K562 (cell line): ENCODE measurements at regions not wholly inside any gene's neighbourhood (a gene's known extent, or its start where the extent isn't known, plus 50 kb on each side); places are given as distances from the start of the nearest gene placed in this dataset.

ENCODE experiments used
- ELF1 ChIP-seq: fragments of 200-800 bp; sonication (Bioruptor generic); IDR thresholded peaks from 2 replicates; pipeline ENCODE4 v1.6.1; 2016; ENCODE audit warnings: missing genetic modification characterization, missing compliant biosample characterization
- ELF4 ChIP-seq: fragments of 450-650 bp; formaldehyde crosslinking; IDR thresholded peaks from 2 replicates; pipeline ENCODE4 v1.4.0; 2022; ENCODE audit warnings: missing genetic modification characterization
- ETV6 ChIP-seq, 3 experiments: fragments of 150-350 bp in 1 of 3; sonication (generic) in 1 of 3; formaldehyde crosslinking in 1 of 3; IDR thresholded peaks; 2 replicates each; pipeline versions ENCODE4 v1.6.1 to v1.8.0; 2014 to 2022; ENCODE audit warnings: borderline replicate concordance in 2 of 3, low read depth in 2 of 3, antibody characterized with exemption in 1 of 3, low read length in 1 of 3, mild to moderate bottlenecking in 1 of 3, missing genetic modification reagents in 1 of 3
- FUS ChIP-seq: fragments of 200-400 bp; formaldehyde crosslinking; optimal IDR thresholded peaks from 2 replicates; pipeline ENCODE3; 2017; ENCODE audit warnings: low read depth, low read length
- HIVEP1 ChIP-seq: fragments of 250-450 bp; sonication (Bioruptor Pico); IDR thresholded peaks from 2 replicates; pipeline ENCODE4 v1.4.0; 2020; ENCODE audit warnings: mild to moderate bottlenecking
- LARP7 ChIP-seq: fragments of 450-650 bp; IDR thresholded peaks from 2 replicates; pipeline ENCODE4 v1.6.1; 2016
- MYBL2 ChIP-seq, 2 experiments: fragments of 450-650 bp in 1 of 2; sonication (generic) in 1 of 2; formaldehyde crosslinking in 1 of 2; IDR thresholded peaks; 2 replicates each; pipeline versions ENCODE4 v1.6.1 to v1.8.1; 2017 to 2022; ENCODE audit warnings: borderline replicate concordance in 1 of 2, inconsistent platforms in 1 of 2, low read depth in 1 of 2, mild to moderate bottlenecking in 1 of 2, missing genetic modification reagents in 1 of 2, moderate library complexity in 1 of 2
- NRF1 ChIP-seq, 2 experiments: fragments of 450-650 bp; IDR thresholded peaks in 1 of 2; conservative IDR thresholded peaks in 1 of 2; 2 replicates each; pipeline ENCODE4 v1.6.1; 2014; ENCODE audit warnings: mild to moderate bottlenecking in 2 of 2
- PHF20 ChIP-seq: fragments of 450-650 bp; IDR thresholded peaks from 2 replicates; pipeline ENCODE4 v1.6.1; 2018; ENCODE audit not compliant: partially characterized antibody
- POLR3G ChIP-seq: IDR thresholded peaks from 2 replicates; pipeline ENCODE4 v1.6.1; 2011; ENCODE audit not compliant: insufficient read length, insufficient replicate concordance; ENCODE audit errors: extremely low read depth
- RAD51 ChIP-seq: fragments of 450-650 bp; IDR thresholded peaks from 2 replicates; pipeline ENCODE4 v1.7.1; 2016; ENCODE audit warnings: low read depth, mild to moderate bottlenecking, borderline replicate concordance
- RBM22 ChIP-seq: fragments of 200-400 bp; formaldehyde crosslinking; IDR thresholded peaks from 2 replicates; pipeline ENCODE4 v1.6.1; 2018; ENCODE audit warnings: low read length, low read depth; ENCODE audit not compliant: poor library complexity, severe bottlenecking
- SMARCC2 ChIP-seq: fragments of 450-650 bp; IDR thresholded peaks from 2 replicates; pipeline ENCODE4 v1.6.1; 2017; ENCODE audit warnings: antibody characterized with exemption, moderate library complexity, mild to moderate bottlenecking, low read depth
- TRIM28 ChIP-seq: fragments of 450-650 bp; IDR thresholded peaks from 2 replicates; pipeline ENCODE4 v1.6.1; 2017
- ZC3H4 ChIP-seq: sonication (generic); formaldehyde crosslinking; IDR thresholded peaks from 2 replicates; pipeline ENCODE4 v1.9.0; 2021; ENCODE audit warnings: missing genetic modification reagents, borderline replicate concordance
- ZNF253 ChIP-seq: fragments of 250-450 bp; sonication (Bioruptor Pico); conservative IDR thresholded peaks from 2 replicates; pipeline ENCODE4 v1.6.1; 2021; ENCODE audit warnings: mild to moderate bottlenecking
- ZNF354B ChIP-seq: fragments of 250-450 bp; sonication (Bioruptor Pico); IDR thresholded peaks from 2 replicates; pipeline ENCODE4 v1.4.0; 2020
- ZNF766 ChIP-seq: fragments of 200-800 bp; sonication (Bioruptor generic); conservative IDR thresholded peaks from 2 replicates; pipeline ENCODE4 v1.6.1; 2016; ENCODE audit warnings: missing genetic modification characterization, missing compliant biosample characterization
- TF ChIP-seq, protein P1 (sequence below): sonication (generic); formaldehyde crosslinking; IDR thresholded peaks from 2 replicates; pipeline ENCODE4 v1.9.0; 2022; ENCODE audit warnings: mild to moderate bottlenecking, missing genetic modification reagents
- TF ChIP-seq, protein P2 (sequence below): IDR thresholded peaks from 2 replicates; pipeline ENCODE4 v1.6.1; 2012; ENCODE audit warnings: low read depth, low read length, improper control_type of control experiment, borderline replicate concordance
- TF ChIP-seq, protein P3 (sequence below): sonication (generic); formaldehyde crosslinking; IDR thresholded peaks from 2 replicates; pipeline ENCODE4 v1.8.0; 2022; ENCODE audit warnings: mild to moderate bottlenecking, missing genetic modification reagents

DNA sequence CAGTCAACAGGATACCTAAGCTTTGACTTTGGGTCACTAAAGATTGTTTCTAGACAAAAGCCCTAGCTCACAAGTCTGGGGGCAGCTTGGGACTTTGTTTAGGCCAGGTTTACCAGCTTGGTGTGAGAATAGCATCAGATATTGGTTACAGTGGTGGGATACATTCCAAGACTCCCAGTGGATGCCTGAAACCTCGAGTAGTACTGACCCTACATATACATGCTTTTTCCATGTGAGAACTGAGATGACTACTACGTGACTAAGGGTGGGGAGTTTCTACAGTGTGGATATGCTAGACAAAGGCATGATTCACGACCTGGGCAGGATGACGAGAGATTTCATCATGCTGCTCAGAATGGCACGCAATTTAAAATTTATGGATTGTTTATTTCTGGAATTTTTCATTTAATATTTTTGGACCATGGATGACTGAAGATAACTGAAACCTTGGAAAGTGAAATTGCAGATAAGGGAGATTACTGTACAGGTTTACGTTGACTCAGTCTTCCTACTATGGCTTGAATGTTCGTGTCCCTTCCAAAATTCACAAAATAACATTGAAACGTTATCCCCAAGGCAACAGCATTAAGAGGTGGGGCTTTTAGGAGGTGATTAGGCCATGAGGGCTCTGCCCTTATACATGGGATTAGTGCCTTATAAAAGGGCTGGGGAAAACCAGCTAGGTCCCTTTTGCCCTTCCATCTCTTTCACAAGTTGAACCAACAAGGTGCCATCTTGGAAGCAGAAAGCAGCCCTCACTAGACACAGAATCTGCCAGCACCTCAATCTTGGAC lies 50.2 kb upstream of the CTAGE1 start (continued):
- TF ChIP-seq TRIM28 (no peak), LARP7 (no peak), ZC3H4 (CRISPR knock-in tag) (no peak), ETV6 (IDR thresholded peaks at IDR 0.05; ENCODE audit: borderline replicate concordance in 1 of 2, low read depth in 2 of 2, low read length in 1 of 2) (no peak), ETV6 (CRISPR knock-in tag; IDR thresholded peaks at IDR 0.05; ENCODE audit: borderline replicate concordance) (no peak), MYBL2 (IDR thresholded peaks at IDR 0.05; ENCODE audit: low read depth) (no peak), MYBL2 (CRISPR knock-in tag; IDR thresholded peaks at IDR 0.05; ENCODE audit: borderline replicate concordance) (no peak), ZNF354B (CRISPR knock-in tag) (peak; percentile 47; the same call in 1 of the 2 replicates), ZNF766 (CRISPR knock-in tag) (peak; percentile 94), ZNF253 (no peak), POLR3G (no peak), PHF20 (no peak), ELF4 (CRISPR knock-in tag) (no peak), ELF1 (tag) (peak; percentile 34; the same call in 1 of the 2 replicates), FUS (no peak), HIVEP1 (peak; percentile 77; the same call in 1 of the 2 replicates), RBM22 (no peak), NRF1 (conservative IDR thresholded peaks at IDR 0.05 in 1 of 2, IDR thresholded peaks at IDR 0.05 in 1 of 2) (no peak), SMARCC2 (no peak), RAD51 (no peak)
- TF ChIP-seq, protein P1, sequence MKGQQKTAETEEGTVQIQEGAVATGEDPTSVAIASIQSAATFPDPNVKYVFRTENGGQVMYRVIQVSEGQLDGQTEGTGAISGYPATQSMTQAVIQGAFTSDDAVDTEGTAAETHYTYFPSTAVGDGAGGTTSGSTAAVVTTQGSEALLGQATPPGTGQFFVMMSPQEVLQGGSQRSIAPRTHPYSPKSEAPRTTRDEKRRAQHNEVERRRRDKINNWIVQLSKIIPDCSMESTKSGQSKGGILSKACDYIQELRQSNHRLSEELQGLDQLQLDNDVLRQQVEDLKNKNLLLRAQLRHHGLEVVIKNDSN (CRISPR knock-in tag): no peak; the same call in 1 of the 2 replicates
- TF ChIP-seq, protein P2, sequence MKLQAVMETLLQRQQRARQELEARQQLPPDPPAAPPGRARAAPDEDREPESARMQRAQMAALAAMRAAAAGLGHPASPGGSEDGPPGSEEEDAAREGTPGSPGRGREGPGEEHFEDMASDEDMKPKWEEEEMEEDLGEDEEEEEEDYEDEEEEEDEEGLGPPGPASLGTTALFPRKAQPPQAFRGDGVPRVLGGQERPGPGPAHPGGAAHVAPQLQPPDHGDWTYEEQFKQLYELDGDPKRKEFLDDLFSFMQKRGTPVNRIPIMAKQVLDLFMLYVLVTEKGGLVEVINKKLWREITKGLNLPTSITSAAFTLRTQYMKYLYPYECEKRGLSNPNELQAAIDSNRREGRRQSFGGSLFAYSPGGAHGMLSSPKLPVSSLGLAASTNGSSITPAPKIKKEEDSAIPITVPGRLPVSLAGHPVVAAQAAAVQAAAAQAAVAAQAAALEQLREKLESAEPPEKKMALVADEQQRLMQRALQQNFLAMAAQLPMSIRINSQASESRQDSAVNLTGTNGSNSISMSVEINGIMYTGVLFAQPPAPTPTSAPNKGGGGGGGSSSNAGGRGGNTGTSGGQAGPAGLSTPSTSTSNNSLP: no peak
- TF ChIP-seq, protein P3, sequence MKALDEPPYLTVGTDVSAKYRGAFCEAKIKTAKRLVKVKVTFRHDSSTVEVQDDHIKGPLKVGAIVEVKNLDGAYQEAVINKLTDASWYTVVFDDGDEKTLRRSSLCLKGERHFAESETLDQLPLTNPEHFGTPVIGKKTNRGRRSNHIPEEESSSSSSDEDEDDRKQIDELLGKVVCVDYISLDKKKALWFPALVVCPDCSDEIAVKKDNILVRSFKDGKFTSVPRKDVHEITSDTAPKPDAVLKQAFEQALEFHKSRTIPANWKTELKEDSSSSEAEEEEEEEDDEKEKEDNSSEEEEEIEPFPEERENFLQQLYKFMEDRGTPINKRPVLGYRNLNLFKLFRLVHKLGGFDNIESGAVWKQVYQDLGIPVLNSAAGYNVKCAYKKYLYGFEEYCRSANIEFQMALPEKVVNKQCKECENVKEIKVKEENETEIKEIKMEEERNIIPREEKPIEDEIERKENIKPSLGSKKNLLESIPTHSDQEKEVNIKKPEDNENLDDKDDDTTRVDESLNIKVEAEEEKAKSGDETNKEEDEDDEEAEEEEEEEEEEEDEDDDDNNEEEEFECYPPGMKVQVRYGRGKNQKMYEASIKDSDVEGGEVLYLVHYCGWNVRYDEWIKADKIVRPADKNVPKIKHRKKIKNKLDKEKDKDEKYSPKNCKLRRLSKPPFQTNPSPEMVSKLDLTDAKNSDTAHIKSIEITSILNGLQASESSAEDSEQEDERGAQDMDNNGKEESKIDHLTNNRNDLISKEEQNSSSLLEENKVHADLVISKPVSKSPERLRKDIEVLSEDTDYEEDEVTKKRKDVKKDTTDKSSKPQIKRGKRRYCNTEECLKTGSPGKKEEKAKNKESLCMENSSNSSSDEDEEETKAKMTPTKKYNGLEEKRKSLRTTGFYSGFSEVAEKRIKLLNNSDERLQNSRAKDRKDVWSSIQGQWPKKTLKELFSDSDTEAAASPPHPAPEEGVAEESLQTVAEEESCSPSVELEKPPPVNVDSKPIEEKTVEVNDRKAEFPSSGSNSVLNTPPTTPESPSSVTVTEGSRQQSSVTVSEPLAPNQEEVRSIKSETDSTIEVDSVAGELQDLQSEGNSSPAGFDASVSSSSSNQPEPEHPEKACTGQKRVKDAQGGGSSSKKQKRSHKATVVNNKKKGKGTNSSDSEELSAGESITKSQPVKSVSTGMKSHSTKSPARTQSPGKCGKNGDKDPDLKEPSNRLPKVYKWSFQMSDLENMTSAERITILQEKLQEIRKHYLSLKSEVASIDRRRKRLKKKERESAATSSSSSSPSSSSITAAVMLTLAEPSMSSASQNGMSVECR (CRISPR knock-in tag): peak; percentile 32; the same call in 1 of the 2 replicates
